ENCODE measurements at regions not wholly inside any gene's neighbourhood (a gene's known extent, or its start where the extent isn't known, plus 50 kb on each side); places are given as distances from the start of the nearest gene placed in this dataset.

DNA sequence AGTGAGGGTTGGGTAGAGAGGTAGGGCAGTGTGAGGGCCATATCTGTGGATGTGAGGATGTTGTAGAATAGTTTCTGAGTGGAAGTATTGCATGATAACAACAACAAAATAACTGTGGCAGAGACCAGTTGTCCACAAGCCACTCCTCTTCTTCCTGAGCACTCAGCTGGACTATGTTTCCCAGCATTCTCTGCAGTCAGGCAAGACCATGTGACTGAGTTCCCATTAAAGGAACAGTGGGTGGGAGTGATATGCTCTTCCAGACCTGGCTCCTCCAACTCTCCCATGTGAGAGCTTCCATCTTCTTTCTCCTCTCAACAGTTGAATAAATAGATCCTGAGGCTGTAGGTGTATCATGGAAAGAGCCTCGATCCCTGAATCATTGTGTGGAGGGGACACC lies 272.4 kb downstream of the CBLN1 start:
- no peak for TF ChIP-seq CTCF (conservative IDR thresholded peaks at IDR 0.05; ENCODE audit: low read depth)
- DNase-seq (ENCODE audit: low spot score): no peak
- POLR2A ChIA-PET (ENCODE audit: low non-redundant PET): no interaction called here
- CTCF ChIA-PET: no interaction called here
- H3K27ac ChIP-seq: no peak overlapping the region

DNA sequence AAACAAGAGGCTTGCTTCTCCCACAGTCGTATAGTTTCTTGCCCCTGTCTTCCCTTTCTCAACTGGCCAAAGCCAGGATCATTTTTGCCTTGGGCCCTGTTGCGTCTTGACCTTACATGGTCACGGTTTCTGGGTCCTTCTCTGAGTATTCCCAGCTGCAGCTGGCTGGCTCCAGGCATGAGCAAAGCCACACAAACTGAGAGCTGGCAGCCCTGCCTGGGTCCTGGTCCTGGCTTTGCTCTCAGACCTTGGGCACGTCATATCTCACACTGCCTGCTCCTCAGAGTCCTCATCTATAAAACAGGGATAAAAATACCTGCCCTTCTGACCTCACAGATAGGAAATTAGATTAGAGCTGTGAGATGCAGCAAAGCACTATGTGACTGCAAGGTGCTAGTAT lies 277.6 kb downstream of the CBLN1 start:
- no peak for TF ChIP-seq CTCF (conservative IDR thresholded peaks at IDR 0.05; ENCODE audit: low read depth)
- H3K27ac ChIP-seq: no peak overlapping the region
- DNase-seq (ENCODE audit: low spot score): no peak
- ChIA-PET POLR2A (ENCODE audit: low non-redundant PET) (no interaction called here), CTCF (no interaction called here)

DNA sequence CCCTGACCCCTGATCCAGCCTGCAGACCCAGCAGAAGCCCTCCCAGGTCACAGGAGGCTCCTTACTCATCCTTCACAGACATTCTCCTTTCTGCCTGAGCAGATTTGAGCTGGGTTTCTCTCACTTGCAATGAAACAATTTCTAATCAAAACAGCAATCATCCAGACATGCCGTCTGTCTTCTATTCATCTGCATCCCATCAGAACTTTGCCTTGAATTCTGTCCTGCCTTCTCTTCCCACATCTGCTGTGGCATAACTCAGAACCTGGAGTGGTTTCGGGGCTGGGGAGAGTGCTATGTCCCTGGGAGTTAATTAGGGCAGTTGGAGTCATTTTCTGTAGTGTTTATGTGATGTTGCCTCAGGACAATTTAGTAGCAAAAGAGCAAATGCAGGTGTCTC lies 278.6 kb downstream of the CBLN1 start:
- ChIA-PET CTCF (no interaction called here), POLR2A (ENCODE audit: low non-redundant PET) (no interaction called here)
- no peak for TF ChIP-seq CTCF (conservative IDR thresholded peaks at IDR 0.05; ENCODE audit: low read depth)
- H3K27ac ChIP-seq: no peak overlapping the region
- no peak for DNase-seq (ENCODE audit: low spot score)

- ChIA-PET CTCF (no interaction called here), POLR2A (ENCODE audit: low non-redundant PET) (no interaction called here)
- peak; percentile 18 for DNase-seq (ENCODE audit: low spot score)
- TF ChIP-seq CTCF (conservative IDR thresholded peaks at IDR 0.05; ENCODE audit: low read depth): peak; percentile 60
- H3K27ac ChIP-seq: no peak overlapping the region
Observed at GRCh38 chr16:49000594-49000993, 281.0 kb downstream of the CBLN1 start.

DNA sequence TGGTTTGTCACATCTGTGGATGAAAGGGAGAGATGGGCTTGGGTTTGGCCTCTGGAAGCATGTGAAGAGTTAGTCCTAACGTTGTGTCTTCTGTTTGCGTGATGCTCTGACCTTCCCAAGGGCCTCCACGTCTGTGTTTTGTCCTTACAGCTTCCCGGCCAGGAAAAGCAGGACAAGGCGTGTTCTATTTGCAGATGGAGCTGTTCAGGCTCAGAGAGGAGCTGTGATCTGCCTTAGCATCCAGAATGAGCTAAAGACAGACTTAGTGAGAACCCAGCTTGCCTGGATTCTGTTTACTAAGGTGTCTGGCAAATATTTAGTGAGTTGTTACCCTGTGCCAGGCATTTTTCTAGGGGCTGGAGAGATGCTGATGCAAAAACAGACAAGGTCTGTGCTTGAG lies 282.1 kb downstream of the CBLN1 start:
- H3K27ac ChIP-seq: no peak overlapping the region
- no peak for DNase-seq (ENCODE audit: low spot score)
- CTCF ChIA-PET: interaction anchor here (0.7 kb wide), 1 partner anchor 89 kb away, joined by 3 read pairs; no protein-coding TSS in a partner anchor
- POLR2A ChIA-PET (ENCODE audit: low non-redundant PET): interaction anchor here (0.7 kb wide), 1 partner anchor 401 kb away, joined by 3 read pairs; no protein-coding TSS in a partner anchor
- no peak for TF ChIP-seq CTCF (conservative IDR thresholded peaks at IDR 0.05; ENCODE audit: low read depth)

DNA sequence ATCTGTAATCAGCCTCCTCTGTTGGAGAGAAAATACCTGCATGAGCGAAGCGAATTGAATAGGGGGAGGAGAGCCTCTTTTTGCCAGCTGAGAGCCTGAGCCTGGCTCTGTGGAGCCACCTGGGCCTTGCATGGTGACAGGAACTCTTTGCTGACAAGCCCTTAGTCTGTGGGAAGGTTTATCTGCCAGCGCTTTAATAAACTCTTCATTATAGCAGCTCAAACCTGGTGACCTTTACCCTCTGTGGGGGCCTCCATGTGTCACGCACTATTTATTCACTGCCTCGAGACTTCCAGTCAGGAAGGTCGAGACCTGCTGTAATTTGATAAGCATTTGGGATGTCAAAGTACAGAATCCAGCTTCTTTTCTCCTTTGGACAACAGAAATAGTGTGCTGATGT lies 282.6 kb downstream of the CBLN1 start:
- ChIA-PET CTCF (interaction anchor here (0.7 kb wide), 1 partner anchor 88 kb away, joined by 3 read pairs; no protein-coding TSS in a partner anchor), POLR2A (ENCODE audit: low non-redundant PET) (interaction anchor here (0.7 kb wide), 1 partner anchor 401 kb away, joined by 3 read pairs; no protein-coding TSS in a partner anchor)
- no peak overlapping the region for H3K27ac ChIP-seq
- no peak for DNase-seq (ENCODE audit: low spot score)
- TF ChIP-seq CTCF (conservative IDR thresholded peaks at IDR 0.05; ENCODE audit: low read depth): no peak

DNA sequence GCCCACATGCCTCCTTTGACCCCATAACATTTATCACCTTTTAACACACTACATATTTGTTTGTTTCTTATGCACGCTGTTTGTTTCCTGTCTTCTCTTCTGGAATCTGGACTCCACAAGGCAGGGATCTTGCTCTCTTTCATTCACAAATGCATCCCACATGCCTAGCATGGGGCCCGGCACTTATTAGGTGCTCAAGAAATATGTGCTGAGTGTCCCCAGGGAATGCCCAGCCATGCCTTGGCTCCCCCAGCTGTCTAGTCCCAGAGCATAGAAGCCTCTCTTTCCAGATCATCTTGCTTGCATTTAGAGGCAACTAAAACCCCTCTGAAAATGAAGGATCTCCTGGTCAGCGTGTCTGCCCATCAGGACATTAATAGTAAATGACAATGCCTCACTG lies 283.7 kb downstream of the CBLN1 start:
- CTCF ChIA-PET: no interaction called here
- no peak for TF ChIP-seq CTCF (conservative IDR thresholded peaks at IDR 0.05; ENCODE audit: low read depth)
- no peak for DNase-seq (ENCODE audit: low spot score)
- POLR2A ChIA-PET (ENCODE audit: low non-redundant PET): no interaction called here
- H3K27ac ChIP-seq: no peak overlapping the region

All from RWPE1 (cell line).